ENCODE measurements at regions not wholly inside any gene's neighbourhood (a gene's known extent, or its start where the extent isn't known, plus 50 kb on each side); places are given as distances from the start of the nearest gene placed in this dataset.

DNA sequence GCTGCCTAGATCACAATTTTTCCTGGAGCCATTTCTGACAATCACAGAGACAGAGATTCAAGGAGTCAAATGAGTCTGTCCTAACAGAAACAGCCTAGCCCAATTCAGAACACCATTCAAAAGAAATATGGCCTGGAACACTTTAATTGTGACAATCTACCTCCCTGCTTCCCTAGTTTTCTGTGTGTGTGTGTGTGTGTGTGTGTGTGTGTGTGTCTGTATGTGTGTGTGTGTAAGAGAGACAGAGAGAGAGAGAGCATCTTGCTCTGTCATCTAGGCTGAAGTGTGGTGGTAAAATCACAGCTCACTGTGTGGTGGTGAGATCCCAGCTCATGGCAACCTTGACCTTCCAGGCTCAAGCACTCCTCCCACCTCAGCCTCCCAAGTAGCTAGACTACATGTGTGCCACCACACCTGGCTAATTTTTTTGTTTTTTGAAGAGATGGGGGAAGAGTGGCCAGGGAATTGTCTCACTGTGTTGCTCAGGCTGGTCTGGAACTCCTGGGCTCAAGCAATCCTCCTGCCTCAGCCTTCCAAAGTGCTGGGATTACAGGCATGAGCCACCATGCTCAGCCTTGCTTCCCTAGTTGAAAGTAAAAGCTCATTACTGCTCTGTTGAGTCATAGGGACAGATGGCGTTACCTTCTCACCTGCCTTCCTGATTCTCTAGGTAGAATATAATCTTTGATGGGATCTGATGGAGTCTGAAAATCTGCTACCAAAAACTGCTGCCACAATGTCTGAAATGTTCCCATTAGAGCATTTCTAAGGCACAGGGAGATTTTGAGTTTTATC, 89.6 kb upstream of the BEND6 start:
- DNase-seq: no peak
- H3K4me1 ChIP-seq (ENCODE audit: control insufficient read depth, insufficient read depth, low read length): peaks cover 21% of the 10 kb centered on the region
- H3K36me3 ChIP-seq (ENCODE audit: control insufficient read depth, insufficient read depth, low read length): no peaks in the 10 kb centered on the region
- no CpG with 5 or more reads among the region's 1 CpG for WGBS (ENCODE audit: insufficient coverage, low lambda C conversion rate)
- no peak overlapping the region for H3K27ac ChIP-seq (ENCODE audit: low read length)
- H3K4me3 ChIP-seq (ENCODE audit: low read length): no peak overlapping the region
- H3K9me3 ChIP-seq (ENCODE audit: control insufficient read depth, low read depth, low read length): no peaks in the 10 kb centered on the region
- no peaks in the 10 kb centered on the region for H3K27me3 ChIP-seq (ENCODE audit: control insufficient read depth, insufficient read depth, low read length)

DNA sequence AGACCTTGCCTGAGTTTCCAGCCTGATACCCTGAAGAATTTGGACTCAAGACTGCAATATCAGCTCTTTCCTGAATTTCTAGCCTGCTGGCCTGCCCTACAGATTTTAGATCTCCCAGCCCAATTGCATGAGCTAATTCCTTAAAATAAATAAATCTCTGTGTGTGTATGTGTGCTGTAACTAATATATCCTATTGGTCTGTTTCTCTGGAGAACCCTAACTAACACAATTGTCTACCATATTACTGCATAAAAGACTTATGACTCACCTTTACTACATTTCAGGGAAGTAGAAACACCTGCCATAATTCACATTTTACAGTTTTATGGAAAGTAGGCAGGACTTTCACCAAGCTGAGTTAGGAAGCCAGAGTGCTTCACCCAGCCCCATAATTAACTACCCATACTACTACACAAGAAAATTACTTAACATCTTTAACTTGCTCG, 90.7 kb upstream of the BEND6 start:
- H3K27ac ChIP-seq (ENCODE audit: low read length): peak overlapping the region; percentile 66
- no peaks in the 10 kb centered on the region for H3K9me3 ChIP-seq (ENCODE audit: control insufficient read depth, low read depth, low read length)
- no CpG with 5 or more reads among the region's 1 CpG for WGBS (ENCODE audit: insufficient coverage, low lambda C conversion rate)
- peak; percentile 77 to 86 for DNase-seq
- H3K27me3 ChIP-seq (ENCODE audit: control insufficient read depth, insufficient read depth, low read length): no peaks in the 10 kb centered on the region
- no peaks in the 10 kb centered on the region for H3K36me3 ChIP-seq (ENCODE audit: control insufficient read depth, insufficient read depth, low read length)
- no peak overlapping the region for H3K4me3 ChIP-seq (ENCODE audit: low read length)
- peaks cover 24% of the 10 kb centered on the region for H3K4me1 ChIP-seq (ENCODE audit: control insufficient read depth, insufficient read depth, low read length)

DNA sequence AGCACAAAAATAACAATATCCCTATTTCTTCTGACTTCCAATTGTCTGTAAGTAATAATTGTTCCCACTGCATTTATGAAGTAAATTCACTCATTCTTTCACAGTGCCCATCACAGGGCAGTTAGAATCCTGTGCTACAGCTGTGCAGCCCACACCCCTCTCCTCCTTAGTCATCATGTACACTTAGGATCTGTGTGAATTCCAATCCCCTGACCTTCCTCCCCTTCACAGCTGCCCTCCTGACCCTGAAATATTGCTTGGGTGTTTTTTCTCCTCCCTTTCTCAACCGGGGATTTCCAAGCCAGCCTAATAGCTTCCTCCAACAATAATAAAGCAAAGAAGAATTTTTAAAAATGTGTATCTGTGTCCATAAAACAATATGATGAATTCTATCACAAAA, 91.5 kb upstream of the BEND6 start:
- no peak for DNase-seq
- whole genome bisulfite sequencing (ENCODE audit: insufficient coverage, low lambda C conversion rate): 0% methylated on average over 1 of the region's 1 CpG
- peaks cover 24% of the 10 kb centered on the region for H3K4me1 ChIP-seq (ENCODE audit: control insufficient read depth, insufficient read depth, low read length)
- no peak overlapping the region for H3K4me3 ChIP-seq (ENCODE audit: low read length)
- no peak overlapping the region for H3K27ac ChIP-seq (ENCODE audit: low read length)
- no peaks in the 10 kb centered on the region for H3K9me3 ChIP-seq (ENCODE audit: control insufficient read depth, low read depth, low read length)
- no peaks in the 10 kb centered on the region for H3K27me3 ChIP-seq (ENCODE audit: control insufficient read depth, insufficient read depth, low read length)
- no peaks in the 10 kb centered on the region for H3K36me3 ChIP-seq (ENCODE audit: control insufficient read depth, insufficient read depth, low read length)

DNA sequence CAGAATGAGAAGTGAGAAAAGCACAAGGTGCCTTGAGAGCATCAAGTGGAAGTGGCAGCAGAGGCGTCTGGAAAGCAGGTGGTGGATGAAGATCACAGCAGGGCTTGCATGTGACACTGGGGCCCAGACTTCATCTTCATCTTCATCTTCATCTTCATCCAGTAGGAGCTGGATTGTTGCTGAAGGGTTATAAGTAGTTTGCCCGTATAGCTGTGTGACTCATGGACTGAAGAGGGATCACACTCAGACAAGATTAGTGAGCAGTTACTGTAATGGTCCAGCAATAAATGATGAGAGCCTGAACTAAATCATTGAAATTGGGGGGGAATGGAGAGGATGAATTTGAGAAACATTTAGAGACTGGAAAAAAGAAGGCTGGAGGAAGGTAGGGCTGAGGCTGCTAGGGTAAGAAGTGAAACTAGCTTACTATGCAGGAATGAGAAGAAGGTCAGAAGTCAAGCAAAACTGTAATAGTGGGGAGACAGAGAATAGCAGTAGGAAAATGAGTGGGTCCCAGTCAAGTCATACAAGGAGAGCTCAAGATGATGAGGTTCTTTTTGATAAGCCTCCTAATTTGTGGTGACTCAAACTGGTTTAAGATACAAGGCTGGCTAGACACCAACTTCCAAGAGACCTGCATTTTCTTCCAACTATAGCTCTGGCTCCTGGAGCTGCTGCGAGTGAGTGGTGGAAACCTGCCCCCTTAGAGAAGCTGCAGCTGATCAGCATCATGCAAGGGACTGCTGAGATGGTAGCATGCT, 92.3 kb upstream of the BEND6 start:
- Histone ChIP-seq H3K4me3 (ENCODE audit: low read length) (no peak overlapping the region), H3K9me3 (ENCODE audit: control insufficient read depth, low read depth, low read length) (no peaks in the 10 kb centered on the region), H3K4me1 (ENCODE audit: control insufficient read depth, insufficient read depth, low read length) (peaks cover 24% of the 10 kb centered on the region), H3K27me3 (ENCODE audit: control insufficient read depth, insufficient read depth, low read length) (no peaks in the 10 kb centered on the region), H3K36me3 (ENCODE audit: control insufficient read depth, insufficient read depth, low read length) (no peaks in the 10 kb centered on the region), H3K27ac (ENCODE audit: low read length) (peak overlapping the region; percentile 5)
- WGBS (ENCODE audit: insufficient coverage, low lambda C conversion rate): no CpG with 5 or more reads among the region's 3 CpGs
- no peak for DNase-seq

DNA sequence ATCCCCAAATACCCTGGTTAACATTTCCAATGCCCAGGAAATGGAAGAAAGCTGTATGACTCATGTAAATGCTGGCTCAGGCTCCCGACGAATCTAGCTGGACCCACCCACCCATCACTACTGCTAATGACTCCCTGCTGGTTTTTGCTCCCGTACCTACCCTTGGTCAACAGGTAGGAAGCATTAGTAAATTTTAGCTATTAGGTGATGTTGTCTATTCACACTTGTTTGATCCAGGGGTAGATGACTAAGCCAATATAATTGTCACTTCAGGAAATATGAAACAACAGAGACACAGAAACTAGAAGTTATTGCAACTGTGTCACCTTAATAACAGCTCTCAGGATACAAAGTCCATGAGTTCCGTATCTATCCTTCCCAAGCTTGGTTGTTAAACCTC, 94.4 kb upstream of the BEND6 start:
- Histone ChIP-seq H3K9me3 (ENCODE audit: control insufficient read depth, low read depth, low read length) (no peaks in the 10 kb centered on the region), H3K27ac (ENCODE audit: low read length) (peak overlapping the region; percentile 81), H3K36me3 (ENCODE audit: control insufficient read depth, insufficient read depth, low read length) (no peaks in the 10 kb centered on the region), H3K27me3 (ENCODE audit: control insufficient read depth, insufficient read depth, low read length) (no peaks in the 10 kb centered on the region), H3K4me1 (ENCODE audit: control insufficient read depth, insufficient read depth, low read length) (peaks cover 24% of the 10 kb centered on the region), H3K4me3 (ENCODE audit: low read length) (no peak overlapping the region)
- DNase-seq: peak; percentile 55 to 87
- no CpG with 5 or more reads among the region's 4 CpGs for WGBS (ENCODE audit: insufficient coverage, low lambda C conversion rate)

DNA sequence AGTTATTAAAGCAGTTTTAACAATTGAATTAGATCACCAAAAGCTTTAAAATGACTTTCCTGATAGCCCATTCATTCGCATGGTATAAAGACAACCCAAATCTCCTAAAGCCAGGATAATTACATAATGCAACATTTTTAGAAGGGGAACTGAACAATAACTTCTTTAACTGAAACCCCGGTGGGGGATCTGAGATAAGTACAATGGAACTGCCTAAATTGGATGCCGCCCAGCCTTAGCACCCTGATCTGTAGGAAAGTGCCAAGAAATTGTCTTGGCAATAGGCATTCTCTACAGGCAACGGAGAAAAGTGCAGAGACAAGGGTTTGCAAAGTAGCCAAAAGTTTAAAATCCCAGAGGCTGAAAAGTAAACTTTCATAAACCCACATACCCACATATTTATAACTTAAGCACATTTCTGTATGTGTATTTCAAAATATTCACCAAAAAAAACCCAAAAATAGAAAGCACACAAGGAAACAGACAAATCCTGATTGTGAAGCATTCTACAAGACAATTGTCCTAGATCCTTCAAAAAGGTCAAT, 98.8 kb upstream of the BEND6 start:
- Histone ChIP-seq H3K4me1 (ENCODE audit: control insufficient read depth, insufficient read depth, low read length) (peaks cover 5% of the 10 kb centered on the region), H3K36me3 (ENCODE audit: control insufficient read depth, insufficient read depth, low read length) (no peaks in the 10 kb centered on the region), H3K27me3 (ENCODE audit: control insufficient read depth, insufficient read depth, low read length) (peaks cover 3% of the 10 kb centered on the region), H3K4me3 (ENCODE audit: low read length) (no peak overlapping the region), H3K9me3 (ENCODE audit: control insufficient read depth, low read depth, low read length) (no peaks in the 10 kb centered on the region), H3K27ac (ENCODE audit: low read length) (no peak overlapping the region)
- WGBS (ENCODE audit: insufficient coverage, low lambda C conversion rate): no CpG with 5 or more reads among the region's 4 CpGs
- no peak for DNase-seq

DNA sequence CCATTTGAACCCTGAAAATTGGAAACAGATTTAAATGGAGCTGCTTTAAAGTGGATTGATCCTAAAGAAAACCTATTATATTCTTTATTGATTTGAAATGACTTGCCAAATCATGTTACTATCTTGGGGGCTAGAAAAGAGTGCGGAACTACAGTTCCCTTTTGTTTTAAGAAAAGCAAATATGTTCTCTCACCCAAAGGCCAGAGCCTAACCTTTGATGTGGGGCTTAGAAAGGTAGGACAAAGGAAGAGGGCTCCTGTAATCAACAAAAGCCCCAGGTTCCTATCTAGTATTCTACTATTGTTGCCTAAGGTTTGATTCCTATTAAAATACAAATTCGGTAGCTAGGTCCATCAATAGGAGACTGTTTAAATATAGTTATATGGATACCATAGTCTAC, 100.8 kb upstream of the BEND6 start:
- Histone ChIP-seq H3K4me3 (ENCODE audit: low read length) (no peak overlapping the region), H3K36me3 (ENCODE audit: control insufficient read depth, insufficient read depth, low read length) (no peaks in the 10 kb centered on the region), H3K27ac (ENCODE audit: low read length) (no peak overlapping the region), H3K4me1 (ENCODE audit: control insufficient read depth, insufficient read depth, low read length) (no peaks in the 10 kb centered on the region), H3K27me3 (ENCODE audit: control insufficient read depth, insufficient read depth, low read length) (peaks cover 10% of the 10 kb centered on the region), H3K9me3 (ENCODE audit: control insufficient read depth, low read depth, low read length) (no peaks in the 10 kb centered on the region)
- DNase-seq: no peak
- no CpG with 5 or more reads among the region's 2 CpGs for WGBS (ENCODE audit: insufficient coverage, low lambda C conversion rate)

DNA sequence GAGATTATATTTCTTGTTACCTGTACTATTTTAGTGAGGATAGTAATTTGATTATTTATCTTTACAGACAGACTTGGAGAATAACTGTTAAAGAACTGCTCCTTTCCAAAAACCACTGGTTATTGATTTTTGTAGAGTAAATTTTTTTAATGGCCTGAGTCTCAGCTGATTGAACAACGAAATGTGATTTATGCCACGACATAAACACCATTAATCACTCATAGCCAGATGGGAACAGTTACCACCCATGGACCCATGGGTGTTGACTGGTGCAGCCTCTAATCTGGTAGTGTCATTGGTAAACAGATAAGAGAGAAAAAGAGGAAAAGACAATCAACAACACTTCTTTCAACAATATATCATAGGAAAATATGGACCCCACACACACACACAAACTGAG, 101.4 kb upstream of the BEND6 start:
- H3K9me3 ChIP-seq (ENCODE audit: control insufficient read depth, low read depth, low read length): no peaks in the 10 kb centered on the region
- H3K27ac ChIP-seq (ENCODE audit: low read length): no peak overlapping the region
- 35% methylated on average over 2 of the region's 2 CpGs for WGBS (ENCODE audit: insufficient coverage, low lambda C conversion rate)
- no peaks in the 10 kb centered on the region for H3K36me3 ChIP-seq (ENCODE audit: control insufficient read depth, insufficient read depth, low read length)
- H3K4me3 ChIP-seq (ENCODE audit: low read length): no peak overlapping the region
- no peaks in the 10 kb centered on the region for H3K4me1 ChIP-seq (ENCODE audit: control insufficient read depth, insufficient read depth, low read length)
- peaks cover 10% of the 10 kb centered on the region for H3K27me3 ChIP-seq (ENCODE audit: control insufficient read depth, insufficient read depth, low read length)
- no peak for DNase-seq

DNA sequence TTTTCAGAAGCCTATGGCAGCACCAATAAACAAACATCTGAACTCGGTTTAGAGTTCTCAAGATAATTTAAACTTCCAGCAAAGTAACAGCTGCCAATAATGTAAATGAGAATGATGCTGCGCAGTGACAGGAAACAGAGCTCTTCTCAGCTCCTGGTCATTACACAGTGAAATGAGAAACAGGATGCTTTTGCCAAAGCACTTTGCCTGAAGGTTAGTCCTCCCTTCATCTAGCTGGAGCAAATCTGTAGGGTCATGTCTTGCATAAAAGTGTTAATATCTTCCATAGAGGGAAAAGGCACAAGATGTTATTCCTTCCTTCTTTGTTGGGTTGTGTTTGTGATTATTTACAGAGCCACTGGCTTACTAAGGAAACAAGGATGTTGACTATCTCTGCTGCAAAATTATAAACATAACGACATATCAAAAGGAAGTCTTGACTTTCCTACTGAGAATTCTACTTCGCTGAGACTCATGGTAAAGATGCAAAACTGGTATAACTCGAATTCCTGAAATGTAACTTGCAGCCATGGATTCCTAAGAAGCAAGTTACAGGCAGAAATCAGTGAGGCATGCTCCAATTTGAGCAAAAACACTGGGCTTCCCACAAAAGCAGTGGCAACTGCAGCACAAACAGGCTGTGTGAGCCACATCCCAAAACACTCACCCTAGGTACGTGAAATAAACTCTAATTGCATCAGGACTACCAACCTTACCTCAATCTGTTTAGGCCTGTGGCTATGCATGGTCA, 102.5 kb upstream of the BEND6 start:
- peak overlapping the region; percentile 11 for H3K27ac ChIP-seq (ENCODE audit: low read length)

More for the DNA sequence above, 102.5 kb upstream of the BEND6 start:
- DNase-seq: no peak
- Histone ChIP-seq H3K4me3 (ENCODE audit: low read length) (no peak overlapping the region), H3K36me3 (ENCODE audit: control insufficient read depth, insufficient read depth, low read length) (no peaks in the 10 kb centered on the region), H3K9me3 (ENCODE audit: control insufficient read depth, low read depth, low read length) (no peaks in the 10 kb centered on the region), H3K4me1 (ENCODE audit: control insufficient read depth, insufficient read depth, low read length) (no peaks in the 10 kb centered on the region), H3K27me3 (ENCODE audit: control insufficient read depth, insufficient read depth, low read length) (peaks cover 10% of the 10 kb centered on the region)
- no CpG with 5 or more reads among the region's 6 CpGs for WGBS (ENCODE audit: insufficient coverage, low lambda C conversion rate)
